Amniotic epithelial cell (primary cell): ENCODE measurements at regions not wholly inside any gene's neighbourhood (a gene's known extent, or its start where the extent isn't known, plus 50 kb on each side); places are given as distances from the start of the nearest gene placed in this dataset.

Experiments used
- DNase-seq: peaks from one replicate; pipeline ENCODE4 v3.0.0-alpha.2; 2010; ENCODE audit warnings: low read depth

- DNase-seq, result no peak
Measured at GRCh38 chr6:166693880-166694279, 66.8 kb upstream of the RPS6KA2 start.

- no peak for DNase-seq
Measured at GRCh38 chr6:166692723-166693302, 65.8 kb upstream of the RPS6KA2 start.

- no peak for DNase-seq
Measured at GRCh38 chr6:166691746-166692145, 64.7 kb upstream of the RPS6KA2 start.

GRCh38 chr6:166691199-166691598, 64.1 kb upstream of the RPS6KA2 start:
- peak; percentile 57 for DNase-seq

- no peak for DNase-seq
Measured at GRCh38 chr6:166689687-166690086, 62.6 kb upstream of the RPS6KA2 start.

GRCh38 chr6:166688901-166689300, 61.9 kb upstream of the RPS6KA2 start:
- no peak for DNase-seq

- no peak for DNase-seq
Measured at GRCh38 chr6:166687879-166688205, 60.8 kb upstream of the RPS6KA2 start.

- DNase-seq, result no peak
Measured at GRCh38 chr6:166687070-166687878, 60.2 kb upstream of the RPS6KA2 start.

- no peak for DNase-seq
Measured at GRCh38 chr6:166686317-166686716, 59.3 kb upstream of the RPS6KA2 start.

GRCh38 chr6:166684866-166685265, 57.8 kb upstream of the RPS6KA2 start:
- DNase-seq, result no peak

GRCh38 chr6:166684170-166684569, 57.1 kb upstream of the RPS6KA2 start:
- no peak for DNase-seq

- peak; percentile 9 for DNase-seq
Measured at GRCh38 chr6:166683477-166683876, 56.4 kb upstream of the RPS6KA2 start.

- DNase-seq, result no peak
Measured at GRCh38 chr6:166679566-166679965, 52.5 kb upstream of the RPS6KA2 start.

- peak; percentile 59 for DNase-seq
Measured at GRCh38 chr6:166678426-166678825, 51.4 kb upstream of the RPS6KA2 start.

- no peak for DNase-seq
Measured at GRCh38 chr6:166677941-166678340, 50.9 kb upstream of the RPS6KA2 start.
